Keratinocyte (primary cell): ENCODE measurements at regions not wholly inside any gene's neighbourhood (a gene's known extent, or its start where the extent isn't known, plus 50 kb on each side); places are given as distances from the start of the nearest gene placed in this dataset.

Source experiments
- CTCF ChIP-seq, 3 experiments: IDR thresholded peaks in 1 of 3; conservative IDR thresholded peaks in 1 of 3; optimal IDR thresholded peaks in 1 of 3; 2 replicates in 2 of 3; 3 replicates in 1 of 3; pipeline versions ENCODE3 to v1.5.1; 2011; ENCODE audit warnings: low read length in 3 of 3, mild to moderate bottlenecking in 3 of 3, moderate library complexity in 2 of 3, control low read depth in 1 of 3, inconsistent platforms in 1 of 3; ENCODE audit not compliant: insufficient read depth in 2 of 3; ENCODE audit errors: extremely low read depth in 1 of 3
- EZH2 ChIP-seq: IDR thresholded peaks from one replicate; pipeline ENCODE4 v1.6.1; 2012; ENCODE audit warnings: inconsistent platforms, mild to moderate bottlenecking, low read length, moderate library complexity

- TF ChIP-seq CTCF (optimal IDR thresholded peaks at IDR 0.05 in 1 of 3, IDR thresholded peaks at IDR 0.05 in 1 of 3, conservative IDR thresholded peaks at IDR 0.05 in 1 of 3; ENCODE audit: extremely low read depth in 1 of 3, insufficient read depth in 2 of 3, low read length in 3 of 3) (no peak), EZH2 (no peak)
Measured at GRCh38 chr15:77786956-77787355, 154.2 kb upstream of the LINGO1 start.
